Peyer's patch (tissue), 4 donors: ENCODE measurements at regions not wholly inside any gene's neighbourhood (a gene's known extent, or its start where the extent isn't known, plus 50 kb on each side); places are given as distances from the start of the nearest gene placed in this dataset.

Experiments used
- POLR2A ChIP-seq, 2 donors: fragments of 450-650 bp; IDR thresholded peaks; one replicate each; pipeline ENCODE4 v1.5.1; 2017; ENCODE audit warnings: antibody characterized with exemption in 2 of 2, mild to moderate bottlenecking in 2 of 2, moderate library complexity in 2 of 2
- TF ChIP-seq, protein P1 (sequence below), 6 experiments: fragments of 450-650 bp in 4 of 6; fragments of 200-600 bp in 2 of 6; sonication (generic) in 1 of 6; IDR thresholded peaks; one replicate each; pipeline ENCODE4 v1.5.1; 2017 to 2019; ENCODE audit warnings: antibody characterized with exemption in 6 of 6, mild to moderate bottlenecking in 3 of 6, moderate library complexity in 1 of 6

DNA sequence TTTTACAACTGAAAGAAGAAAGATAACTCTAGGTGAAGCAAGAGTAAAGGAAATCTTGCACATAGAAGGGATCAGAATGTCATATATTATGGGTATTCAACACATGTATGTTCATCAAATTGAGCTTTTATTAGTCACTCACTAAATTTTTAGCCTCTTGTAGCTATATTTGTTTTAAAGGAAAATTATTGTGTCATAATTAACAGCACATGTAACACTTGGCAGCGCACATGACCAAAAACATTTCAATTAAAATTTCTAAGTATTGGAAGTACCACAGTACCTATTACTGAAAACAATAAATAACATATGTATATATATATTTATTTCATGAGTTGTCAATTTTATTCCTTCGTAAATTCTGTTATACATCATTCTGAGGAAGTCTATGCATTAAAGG, 2800.4 kb downstream of the PCDH9 start:
- TF ChIP-seq, protein P1, sequence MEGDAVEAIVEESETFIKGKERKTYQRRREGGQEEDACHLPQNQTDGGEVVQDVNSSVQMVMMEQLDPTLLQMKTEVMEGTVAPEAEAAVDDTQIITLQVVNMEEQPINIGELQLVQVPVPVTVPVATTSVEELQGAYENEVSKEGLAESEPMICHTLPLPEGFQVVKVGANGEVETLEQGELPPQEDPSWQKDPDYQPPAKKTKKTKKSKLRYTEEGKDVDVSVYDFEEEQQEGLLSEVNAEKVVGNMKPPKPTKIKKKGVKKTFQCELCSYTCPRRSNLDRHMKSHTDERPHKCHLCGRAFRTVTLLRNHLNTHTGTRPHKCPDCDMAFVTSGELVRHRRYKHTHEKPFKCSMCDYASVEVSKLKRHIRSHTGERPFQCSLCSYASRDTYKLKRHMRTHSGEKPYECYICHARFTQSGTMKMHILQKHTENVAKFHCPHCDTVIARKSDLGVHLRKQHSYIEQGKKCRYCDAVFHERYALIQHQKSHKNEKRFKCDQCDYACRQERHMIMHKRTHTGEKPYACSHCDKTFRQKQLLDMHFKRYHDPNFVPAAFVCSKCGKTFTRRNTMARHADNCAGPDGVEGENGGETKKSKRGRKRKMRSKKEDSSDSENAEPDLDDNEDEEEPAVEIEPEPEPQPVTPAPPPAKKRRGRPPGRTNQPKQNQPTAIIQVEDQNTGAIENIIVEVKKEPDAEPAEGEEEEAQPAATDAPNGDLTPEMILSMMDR (IDR thresholded peaks at IDR 0.05): no peak
- TF ChIP-seq POLR2A (IDR thresholded peaks at IDR 0.05): no peak
